Ectodermal cell (in vitro differentiated cells): ENCODE measurements at regions not wholly inside any gene's neighbourhood (a gene's known extent, or its start where the extent isn't known, plus 50 kb on each side); places are given as distances from the start of the nearest gene placed in this dataset.

Source experiments
- H3K27ac ChIP-seq: 2 replicates; pipeline ENCODE4 v1.7.0; 2013; ENCODE audit warnings: mild to moderate bottlenecking, low read depth, low read length; ENCODE audit not compliant: insufficient read depth, poor library complexity, severe bottlenecking
- H3K27me3 ChIP-seq: 2 replicates; pipeline ENCODE4 v1.7.0; 2013; ENCODE audit warnings: mild to moderate bottlenecking, low read length; ENCODE audit not compliant: insufficient read depth, control insufficient read depth, poor library complexity, severe bottlenecking
- H3K36me3 ChIP-seq: one replicate; pipeline ENCODE4 v1.7.0; 2013; ENCODE audit warnings: low read length; ENCODE audit not compliant: control insufficient read depth, insufficient read depth
- H3K4me1 ChIP-seq: one replicate; pipeline ENCODE4 v1.7.0; 2013; ENCODE audit warnings: low read length; ENCODE audit not compliant: control insufficient read depth, insufficient read depth
- H3K4me3 ChIP-seq: 2 replicates; pipeline ENCODE4 v1.7.0; 2013; ENCODE audit warnings: low read depth, low read length, control low read depth; ENCODE audit not compliant: insufficient read depth
- H3K9me3 ChIP-seq: 2 replicates; pipeline ENCODE4 v1.7.0; 2013; ENCODE audit warnings: mild to moderate bottlenecking, low read length, moderate library complexity; ENCODE audit not compliant: control insufficient read depth
- WGBS, 2 experiments: methylation state at CpG; one replicate each; pipeline ENCODE4 v1.1.7; 2013; ENCODE audit warnings: missing lambda C conversion rate in 2 of 2; 5-methylcytosine and 5-hydroxymethylcytosine counted together

DNA sequence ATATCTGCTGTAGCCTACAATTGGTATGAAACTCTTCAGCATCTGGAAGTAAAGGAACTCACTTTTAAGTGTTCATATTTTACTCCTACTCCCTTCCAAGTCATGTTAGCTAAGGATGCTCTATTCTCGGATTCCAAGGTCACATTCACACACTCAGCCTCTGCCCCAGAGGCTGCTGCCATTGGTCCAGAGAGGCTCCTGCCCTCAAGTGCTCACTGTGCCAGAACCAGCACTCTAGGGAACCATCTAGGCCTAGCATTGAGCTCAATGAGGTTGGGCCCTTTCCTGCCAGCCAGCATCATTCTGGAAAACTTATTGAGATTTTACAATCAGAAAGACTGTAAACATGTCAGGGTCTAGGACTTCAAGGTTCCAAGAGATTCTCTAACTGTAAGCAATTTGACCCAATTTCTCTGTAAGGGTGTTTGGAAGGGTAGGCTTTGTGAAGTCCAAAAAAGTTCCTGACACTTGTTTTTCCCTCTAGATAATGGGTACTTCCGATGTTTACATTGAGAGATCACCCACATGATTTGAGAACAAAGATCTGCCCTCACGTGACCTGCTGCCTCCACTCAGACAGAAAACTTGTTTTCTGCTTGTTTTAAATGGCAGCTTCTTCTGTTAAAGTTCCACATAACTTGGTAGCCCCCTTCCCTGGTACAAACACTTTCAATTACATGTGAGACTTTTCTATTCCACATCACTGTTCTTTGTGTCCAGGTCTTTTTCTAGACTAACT lies 94.9 kb downstream of the MAB21L3 start:
- Histone ChIP-seq H3K4me1 (no peaks in the 10 kb centered on the region), H3K4me3 (no peak overlapping the region)
- WGBS, 2 experiments, result 86 to 89% methylated on average over 3 of the region's 3 CpGs

GRCh38 chr1:116207126-116207735 lies 96.0 kb downstream of the MAB21L3 start:
- no peaks in the 10 kb centered on the region for H3K4me1 ChIP-seq
- 92% methylated on average over 3 to 4 of the region's 4 CpGs for WGBS, 2 experiments
- no peak overlapping the region for H3K27ac ChIP-seq
- no peak overlapping the region for H3K4me3 ChIP-seq
- H3K9me3 ChIP-seq, result no peaks in the 10 kb centered on the region
- no peaks in the 10 kb centered on the region for H3K27me3 ChIP-seq
- H3K36me3 ChIP-seq, result no peaks in the 10 kb centered on the region

More for the DNA sequence above, 94.9 kb downstream of the MAB21L3 start:
- Histone ChIP-seq H3K9me3 (no peaks in the 10 kb centered on the region), H3K36me3 (no peaks in the 10 kb centered on the region), H3K27ac (no peak overlapping the region), H3K27me3 (no peaks in the 10 kb centered on the region)

GRCh38 chr1:116208136-116208535 lies 96.9 kb downstream of the MAB21L3 start:
- Histone ChIP-seq H3K36me3 (no peaks in the 10 kb centered on the region), H3K9me3 (no peaks in the 10 kb centered on the region), H3K4me1 (no peaks in the 10 kb centered on the region), H3K27me3 (no peaks in the 10 kb centered on the region), H3K4me3 (no peak overlapping the region), H3K27ac (no peak overlapping the region)
- 92 to 94% methylated on average over 6 of the region's 6 CpGs for WGBS, 2 experiments

GRCh38 chr1:116211294-116211693 lies 100.1 kb downstream of the MAB21L3 start:
- Histone ChIP-seq H3K36me3 (no peaks in the 10 kb centered on the region), H3K4me1 (no peaks in the 10 kb centered on the region), H3K27ac (no peak overlapping the region), H3K9me3 (no peaks in the 10 kb centered on the region), H3K4me3 (no peak overlapping the region), H3K27me3 (no peaks in the 10 kb centered on the region)
- WGBS, 2 experiments, result 91% methylated on average over 5 of the region's 5 CpGs

DNA sequence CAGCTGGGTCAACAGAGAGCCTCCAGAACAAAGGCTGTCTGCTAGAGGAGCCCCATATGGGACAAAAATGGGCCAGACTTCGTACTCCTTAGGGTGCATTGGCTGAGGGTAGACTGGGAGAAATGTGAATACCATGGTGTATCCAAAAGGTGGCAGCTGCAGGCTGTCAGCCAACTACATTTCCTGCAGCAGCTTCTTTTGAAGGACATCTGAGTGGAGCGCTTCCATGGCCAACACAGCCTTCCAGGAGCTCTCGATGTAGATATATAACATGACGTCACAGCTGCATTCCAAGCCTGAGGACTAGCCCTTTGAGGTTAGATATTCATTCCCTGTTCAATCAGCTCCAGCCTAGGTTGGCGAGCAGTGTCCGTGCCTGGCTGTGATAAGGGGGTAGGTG lies 107.7 kb downstream of the MAB21L3 start:
- no peaks in the 10 kb centered on the region for H3K4me1 ChIP-seq
- H3K36me3 ChIP-seq, result no peaks in the 10 kb centered on the region
- no peaks in the 10 kb centered on the region for H3K9me3 ChIP-seq
- H3K27me3 ChIP-seq, result no peaks in the 10 kb centered on the region
- no peak overlapping the region for H3K4me3 ChIP-seq
- H3K27ac ChIP-seq, result no peak overlapping the region
- WGBS, 2 experiments, result 92 to 94% methylated on average over 6 of the region's 6 CpGs

DNA sequence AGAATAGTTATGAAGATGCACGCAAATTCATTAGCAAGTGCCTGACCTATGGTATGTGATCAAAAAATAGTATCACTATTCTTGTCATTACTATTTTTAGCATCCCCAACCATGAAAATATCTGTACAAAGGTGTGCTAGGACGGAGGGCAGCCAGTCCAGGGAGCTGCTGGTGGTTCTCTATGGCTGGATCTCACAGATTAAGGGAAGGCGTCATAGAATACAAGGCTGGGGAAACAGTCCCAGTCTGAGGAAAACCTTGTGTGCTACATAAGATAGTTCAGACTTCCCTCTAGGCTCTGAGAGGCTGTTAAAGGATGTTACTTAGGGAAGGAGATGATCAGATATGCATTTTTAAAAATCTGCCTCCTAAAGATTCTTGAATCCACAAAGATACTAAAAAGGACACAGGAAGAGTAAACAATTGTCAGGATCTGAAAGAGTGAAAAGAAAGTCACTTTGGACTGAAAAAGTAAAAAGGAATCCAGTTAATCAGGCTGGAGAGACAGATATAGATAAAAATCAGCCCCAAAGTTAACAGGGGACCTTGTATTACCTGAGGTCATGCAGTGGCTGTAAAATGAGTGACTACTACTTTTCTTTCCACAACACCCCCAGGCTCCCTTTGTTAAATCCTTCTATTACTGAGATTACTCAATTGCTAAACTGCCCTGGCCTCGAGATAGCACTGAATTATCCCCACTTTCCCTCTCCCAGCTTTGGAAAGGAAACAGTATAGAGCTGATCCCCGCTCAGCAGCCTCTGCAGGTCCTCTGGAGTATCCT lies 108.6 kb downstream of the MAB21L3 start:
- WGBS, 2 experiments, result 86 to 89% methylated on average over 4 to 5 of the region's 5 CpGs

GRCh38 chr1:116224111-116224510 lies 112.9 kb downstream of the MAB21L3 start:
- Histone ChIP-seq H3K27ac (no peak overlapping the region), H3K36me3 (no peaks in the 10 kb centered on the region), H3K27me3 (no peaks in the 10 kb centered on the region), H3K4me1 (peaks cover 4% of the 10 kb centered on the region), H3K9me3 (no peaks in the 10 kb centered on the region), H3K4me3 (no peak overlapping the region)
- WGBS, 2 experiments, result 89% methylated on average over 2 of the region's 2 CpGs

More for the DNA sequence above, 108.6 kb downstream of the MAB21L3 start:
- Histone ChIP-seq H3K36me3 (no peaks in the 10 kb centered on the region), H3K4me3 (no peak overlapping the region), H3K27me3 (no peaks in the 10 kb centered on the region), H3K4me1 (peaks cover 1% of the 10 kb centered on the region), H3K9me3 (no peaks in the 10 kb centered on the region), H3K27ac (no peak overlapping the region)

GRCh38 chr1:116224561-116224960 lies 113.4 kb downstream of the MAB21L3 start:
- no peaks in the 10 kb centered on the region for H3K36me3 ChIP-seq
- 93 to 94% methylated on average over 4 of the region's 4 CpGs for WGBS, 2 experiments
- no peaks in the 10 kb centered on the region for H3K27me3 ChIP-seq
- no peak overlapping the region for H3K4me3 ChIP-seq
- H3K9me3 ChIP-seq, result no peaks in the 10 kb centered on the region
- H3K27ac ChIP-seq, result no peak overlapping the region
- H3K4me1 ChIP-seq, result peaks cover 4% of the 10 kb centered on the region

DNA sequence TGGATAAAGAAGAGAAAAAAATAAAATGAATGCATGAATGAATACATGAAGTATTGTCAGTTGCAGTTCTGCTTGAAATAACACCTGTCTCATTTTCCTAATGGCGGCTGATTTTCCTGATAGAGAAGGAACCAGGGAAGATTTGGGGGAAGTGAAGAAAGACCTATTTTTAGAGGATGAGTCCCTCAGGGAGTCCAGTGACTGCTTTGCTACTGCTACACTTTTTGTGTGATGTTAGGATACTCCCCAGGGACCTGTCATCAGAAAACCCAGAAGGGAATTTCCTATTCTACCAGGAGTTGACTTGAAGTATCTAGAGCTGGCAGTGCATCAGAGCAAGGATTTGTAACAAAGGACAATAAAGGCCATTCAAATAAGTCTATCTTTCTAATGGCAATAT lies 114.8 kb downstream of the MAB21L3 start:
- 97 to 100% methylated on average over 1 of the region's 1 CpG for WGBS, 2 experiments
- no peak overlapping the region for H3K27ac ChIP-seq
- peaks cover 4% of the 10 kb centered on the region for H3K4me1 ChIP-seq
- no peaks in the 10 kb centered on the region for H3K36me3 ChIP-seq
- no peak overlapping the region for H3K4me3 ChIP-seq
- no peaks in the 10 kb centered on the region for H3K27me3 ChIP-seq
- no peaks in the 10 kb centered on the region for H3K9me3 ChIP-seq

DNA sequence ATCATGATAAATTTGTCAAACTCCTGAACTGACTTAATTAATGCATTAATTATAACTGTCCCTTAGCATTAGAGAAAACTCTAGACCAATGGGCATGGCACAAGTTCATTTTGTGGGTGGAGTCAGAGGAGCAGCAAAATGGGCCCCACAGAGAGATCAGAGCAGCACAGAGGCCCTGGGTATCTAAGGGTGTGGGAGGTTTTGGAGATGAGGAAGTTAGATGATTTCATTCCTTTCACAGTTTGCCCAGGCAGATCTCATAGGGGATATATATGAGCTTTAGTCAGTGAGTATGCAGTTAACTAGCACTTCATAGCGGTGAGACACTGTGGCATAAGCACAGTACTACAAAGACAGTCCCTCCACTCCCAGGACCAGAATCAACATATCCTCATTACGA lies 117.3 kb downstream of the MAB21L3 start:
- Histone ChIP-seq H3K4me3 (no peak overlapping the region), H3K9me3 (no peaks in the 10 kb centered on the region), H3K27me3 (no peaks in the 10 kb centered on the region), H3K27ac (no peak overlapping the region), H3K36me3 (no peaks in the 10 kb centered on the region), H3K4me1 (peaks cover 4% of the 10 kb centered on the region)
- 87 to 93% methylated on average over 2 of the region's 2 CpGs for WGBS, 2 experiments
